Upper lobe of right lung (tissue), 1 donor: ENCODE measurements at regions not wholly inside any gene's neighbourhood (a gene's known extent, or its start where the extent isn't known, plus 50 kb on each side); places are given as distances from the start of the nearest gene placed in this dataset.
A peak's percentile ranks its signal among the peaks of the same experiment; 100 is the strongest.
"Not testable (repeated sequence)": the region's sequence is repeated elsewhere in the genome, so short reads cannot be mapped to it uniquely, and the experiment has no call there.

ENCODE experiments used
- ATAC-seq: fragments of 200-7000 bp; cut with Tn5 transposase; one replicate; pipeline ENCODE4 v1.9.1; 2020; ENCODE audit warnings: mild to moderate bottlenecking, moderate library complexity
- DNase-seq: peaks from one replicate; pipeline ENCODE4 v3.0.0-alpha.2; 2020
- H3K27ac ChIP-seq: fragments of 200-600 bp; one replicate; pipeline ENCODE4 v1.8.0; 2022
- H3K27me3 ChIP-seq: fragments of 200-600 bp; one replicate; pipeline ENCODE4 v1.8.0; 2022; ENCODE audit warnings: mild to moderate bottlenecking
- H3K36me3 ChIP-seq: fragments of 200-600 bp; one replicate; pipeline ENCODE4 v1.8.0; 2022
- H3K4me1 ChIP-seq: fragments of 200-600 bp; one replicate; pipeline ENCODE4 v1.8.0; 2022
- H3K4me3 ChIP-seq: fragments of 200-600 bp; one replicate; pipeline ENCODE4 v1.8.0; 2022; ENCODE audit warnings: mild to moderate bottlenecking
- H3K9me3 ChIP-seq: fragments of 200-600 bp; one replicate; pipeline ENCODE4 v1.8.0; 2022
- CTCF ChIP-seq: fragments of 200-600 bp; IDR thresholded peaks from one replicate; pipeline ENCODE4 v1.8.0; 2022; ENCODE audit warnings: antibody characterized with exemption
- intact Hi-C: fragments of 100-400 bp; cut with DNase I; formaldehyde crosslinking; loops from one replicate; pipeline ENCODE4 v1.11.0; 2022
- donor health status: DM: no; HTN: yes; CAD: no; lungs with severe emphysema.

- H3K36me3 ChIP-seq, result no peaks in the 10 kb centered on the region
- TF ChIP-seq CTCF, result no peak
- peaks cover 20% of the 10 kb centered on the region for H3K27me3 ChIP-seq
- H3K4me3 ChIP-seq, result no peak overlapping the region
- H3K27ac ChIP-seq, result no peak overlapping the region
- H3K9me3 ChIP-seq, result no peaks in the 10 kb centered on the region
- H3K4me1 ChIP-seq, result no peaks in the 10 kb centered on the region
- no peak for ATAC-seq
- DNase-seq, result no peak
- intact Hi-C loops, result no loop called here
These were observed 102.8 kb upstream of the SALL3 start for GRCh38 chr18:78876868-78877267.

DNA sequence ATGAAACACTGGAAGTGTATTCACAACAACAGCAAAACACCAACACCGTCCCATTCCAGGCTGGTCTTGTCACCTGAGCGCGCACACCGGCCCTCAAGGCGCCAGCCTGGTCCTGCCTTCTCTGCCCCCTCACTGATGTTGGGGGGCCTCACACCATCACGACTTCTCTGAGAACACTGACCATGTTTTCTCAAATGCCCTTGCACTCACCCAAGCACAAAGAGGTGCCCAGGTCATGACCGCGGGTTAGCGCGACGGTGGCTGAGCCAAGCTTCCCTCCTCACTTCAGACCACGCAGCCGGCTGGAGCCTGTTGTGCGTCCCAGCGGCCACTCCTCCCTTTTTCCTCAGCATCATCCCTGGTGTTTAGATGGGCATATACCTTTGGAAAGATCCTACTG lies 101.3 kb upstream of the SALL3 start:
- Histone ChIP-seq H3K4me3 (no peak overlapping the region), H3K4me1 (no peaks in the 10 kb centered on the region), H3K36me3 (no peaks in the 10 kb centered on the region), H3K9me3 (no peaks in the 10 kb centered on the region), H3K27me3 (peaks cover 20% of the 10 kb centered on the region), H3K27ac (no peak overlapping the region)
- no peak for DNase-seq
- intact Hi-C loops, result no loop called here
- ATAC-seq, result no peak
- no peak for TF ChIP-seq CTCF

DNA sequence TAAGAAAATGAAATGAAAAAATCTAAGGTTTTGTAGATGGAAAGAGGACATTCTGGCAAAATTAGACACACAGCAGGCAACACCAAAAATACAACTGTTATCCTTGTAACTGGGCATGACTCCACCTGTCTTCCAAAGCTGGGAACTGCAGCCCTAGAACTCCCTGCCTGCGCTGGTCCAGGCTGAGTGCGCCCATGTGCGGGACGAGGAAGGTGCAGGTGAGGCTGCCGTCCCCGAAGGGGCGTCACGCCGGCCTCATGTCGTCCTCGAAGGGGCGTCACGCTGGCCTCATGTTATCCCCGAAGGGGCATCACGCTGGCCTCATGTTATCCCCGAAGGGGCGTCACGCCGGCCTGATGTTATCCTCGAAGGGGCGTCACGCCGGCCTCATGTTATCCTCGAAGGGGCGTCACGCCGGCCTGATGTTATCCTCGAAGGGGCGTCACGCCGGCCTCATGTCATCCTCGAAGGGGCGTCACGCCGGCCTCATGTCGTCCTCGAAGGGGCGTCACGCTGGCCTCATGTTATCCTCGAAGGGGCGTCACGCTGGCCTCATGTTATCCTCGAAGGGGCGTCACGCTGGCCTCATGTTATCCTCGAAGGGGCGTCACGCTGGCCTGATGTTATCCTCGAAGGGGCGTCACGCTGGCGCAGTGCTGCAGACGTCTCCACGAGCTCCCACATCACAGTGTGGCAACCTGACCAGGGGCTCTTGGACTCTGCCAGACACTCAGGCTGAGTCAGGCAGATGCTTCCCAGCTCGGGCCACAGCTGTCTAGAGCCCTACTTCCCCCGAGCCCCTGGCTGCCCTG lies 100.3 kb upstream of the SALL3 start:
- H3K27ac ChIP-seq, H3K4me3 ChIP-seq, H3K36me3 ChIP-seq, intact Hi-C loops, H3K9me3 ChIP-seq, DNase-seq, H3K4me1 ChIP-seq: not testable (repeated sequence)
- peaks cover 18% of the 10 kb centered on the region for H3K27me3 ChIP-seq
- TF ChIP-seq CTCF, result peak; percentile 53
- ATAC-seq, result peak; percentile 56

GRCh38 chr18:78882585-78882984 lies 97.0 kb upstream of the SALL3 start:
- intact Hi-C loops, result no loop called here
- no peak for DNase-seq

DNA sequence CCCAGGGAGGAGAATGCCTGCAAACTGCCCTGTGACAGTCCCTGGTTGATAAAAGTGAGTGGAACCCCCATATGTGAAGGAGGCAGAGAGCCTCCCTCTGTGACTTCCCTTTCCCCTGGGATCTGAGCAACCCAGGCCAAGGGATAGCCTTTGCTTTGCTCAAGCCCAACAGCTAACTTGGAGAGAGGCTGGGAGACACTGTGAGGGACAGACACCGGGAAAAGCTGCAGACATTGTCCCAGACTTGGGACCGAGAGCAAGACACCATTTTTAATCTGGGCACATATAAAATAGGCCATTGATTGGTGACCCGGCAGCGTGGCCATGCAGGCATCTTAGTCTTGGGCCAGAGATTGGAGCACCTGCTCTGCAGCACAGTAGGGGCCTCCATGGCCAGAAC lies 96.1 kb upstream of the SALL3 start:
- no peak overlapping the region for H3K4me3 ChIP-seq
- intact Hi-C loops, result no loop called here
- H3K27me3 ChIP-seq, result no peaks in the 10 kb centered on the region
- ATAC-seq (no peak), DNase-seq (no peak)
- no peaks in the 10 kb centered on the region for H3K4me1 ChIP-seq
- H3K9me3 ChIP-seq, result no peaks in the 10 kb centered on the region
- no peak overlapping the region for H3K27ac ChIP-seq
- no peak for TF ChIP-seq CTCF
- H3K36me3 ChIP-seq, result no peaks in the 10 kb centered on the region

More at GRCh38 chr18:78882585-78882984, 97.0 kb upstream of the SALL3 start:
- no peak for ATAC-seq
- Histone ChIP-seq H3K9me3 (no peaks in the 10 kb centered on the region), H3K4me1 (no peaks in the 10 kb centered on the region), H3K36me3 (no peaks in the 10 kb centered on the region), H3K4me3 (no peak overlapping the region), H3K27ac (no peak overlapping the region), H3K27me3 (peaks cover 4% of the 10 kb centered on the region)
- no peak for TF ChIP-seq CTCF

- Histone ChIP-seq H3K27me3 (no peaks in the 10 kb centered on the region), H3K9me3 (no peaks in the 10 kb centered on the region), H3K27ac (no peak overlapping the region), H3K36me3 (no peaks in the 10 kb centered on the region), H3K4me1 (no peaks in the 10 kb centered on the region), H3K4me3 (no peak overlapping the region)
- ATAC-seq, result no peak
- no peak for DNase-seq
- intact Hi-C loops, result no loop called here
- TF ChIP-seq CTCF, result no peak
These were observed 95.1 kb upstream of the SALL3 start for GRCh38 chr18:78884502-78884901.
